IPS-18c (cell line): ENCODE measurements at regions not wholly inside any gene's neighbourhood (a gene's known extent, or its start where the extent isn't known, plus 50 kb on each side); places are given as distances from the start of the nearest gene placed in this dataset.

Experiments
- H3K4me3 ChIP-seq: 2 replicates; pipeline ENCODE4 v1.7.0; 2013; ENCODE audit warnings: low read depth, mild to moderate bottlenecking, low read length, moderate library complexity; ENCODE audit not compliant: insufficient read depth
- H3K9me3 ChIP-seq: one replicate; pipeline ENCODE4 v1.6.1; 2013; ENCODE audit warnings: mild to moderate bottlenecking, low read length, moderate library complexity; ENCODE audit not compliant: control insufficient read depth, insufficient read depth

DNA sequence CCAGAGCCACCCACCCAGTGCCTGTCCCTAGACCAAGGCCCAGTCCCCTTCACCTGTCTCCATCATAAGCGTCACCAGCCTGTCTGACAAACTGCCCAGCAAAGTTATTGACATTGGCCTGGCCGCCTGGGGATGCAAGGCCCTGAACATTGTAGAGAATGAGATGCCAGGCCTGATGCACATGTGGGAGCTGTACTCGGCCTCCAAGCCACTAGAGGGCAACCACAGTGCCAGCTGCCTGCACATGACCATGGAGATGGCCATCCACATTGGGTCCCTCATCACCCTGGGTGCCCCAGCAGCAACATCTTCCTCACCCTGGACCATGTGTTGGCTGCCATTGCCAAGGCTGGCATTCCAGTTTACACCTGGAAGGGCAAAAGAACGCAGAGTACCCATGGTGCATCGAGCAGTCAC, 63.7 kb upstream of the ANTXRL start:
- peaks cover 2% of the 10 kb centered on the region for H3K9me3 ChIP-seq
- no peak overlapping the region for H3K4me3 ChIP-seq

DNA sequence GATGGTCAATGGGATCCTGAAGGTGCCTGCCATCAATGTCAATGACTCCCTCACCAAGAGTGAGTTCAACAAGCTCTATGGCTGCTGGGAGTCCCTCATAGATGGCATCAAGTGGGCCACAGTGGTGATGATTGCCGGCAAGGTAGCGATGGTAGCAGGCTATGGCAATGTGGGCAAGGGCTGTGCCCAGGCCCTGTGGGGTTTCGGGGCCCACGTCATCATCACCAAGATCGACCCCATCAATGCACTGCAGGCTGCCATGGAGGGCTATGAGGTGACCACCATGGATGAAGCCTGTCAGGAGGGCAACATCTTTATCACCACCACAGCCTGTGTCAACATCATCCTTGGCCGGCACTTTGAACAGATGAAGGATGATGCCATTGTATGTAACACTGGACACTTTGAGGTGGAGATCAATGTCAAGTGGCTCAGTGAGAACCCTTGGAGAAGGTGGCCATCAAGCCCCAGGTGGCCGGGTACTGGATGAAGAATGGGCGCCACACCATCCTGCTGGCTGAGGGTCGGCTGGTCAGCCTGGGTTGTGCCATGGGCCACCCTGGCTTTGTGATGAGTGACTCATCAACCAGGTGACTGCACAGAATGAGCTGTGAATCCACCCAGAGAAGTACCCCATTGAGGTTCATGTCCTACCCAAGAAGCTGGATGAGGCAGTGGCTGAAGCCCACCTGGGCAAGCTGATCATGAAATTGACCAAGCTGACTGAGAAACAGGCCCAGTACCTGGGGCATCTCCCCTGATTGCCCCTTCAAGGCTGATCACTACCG, 63.0 kb upstream of the ANTXRL start:
- Histone ChIP-seq H3K9me3 (peaks cover 2% of the 10 kb centered on the region), H3K4me3 (no peak overlapping the region)

DNA sequence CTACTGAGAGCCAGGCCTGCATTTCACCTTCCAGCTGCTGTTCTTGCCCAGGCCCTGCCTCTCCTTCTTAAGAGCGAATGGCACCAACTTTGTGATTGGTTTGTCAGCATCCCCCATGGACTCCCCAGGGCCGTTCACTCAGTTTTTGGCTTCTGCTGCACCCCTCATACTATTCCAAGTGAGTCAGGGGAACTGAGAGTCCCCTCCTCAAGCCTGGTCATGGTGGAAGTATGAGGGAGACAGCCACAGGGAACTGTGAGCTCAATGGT, 62.4 kb upstream of the ANTXRL start:
- peaks cover 2% of the 10 kb centered on the region for H3K9me3 ChIP-seq
- H3K4me3 ChIP-seq, result no peak overlapping the region

DNA sequence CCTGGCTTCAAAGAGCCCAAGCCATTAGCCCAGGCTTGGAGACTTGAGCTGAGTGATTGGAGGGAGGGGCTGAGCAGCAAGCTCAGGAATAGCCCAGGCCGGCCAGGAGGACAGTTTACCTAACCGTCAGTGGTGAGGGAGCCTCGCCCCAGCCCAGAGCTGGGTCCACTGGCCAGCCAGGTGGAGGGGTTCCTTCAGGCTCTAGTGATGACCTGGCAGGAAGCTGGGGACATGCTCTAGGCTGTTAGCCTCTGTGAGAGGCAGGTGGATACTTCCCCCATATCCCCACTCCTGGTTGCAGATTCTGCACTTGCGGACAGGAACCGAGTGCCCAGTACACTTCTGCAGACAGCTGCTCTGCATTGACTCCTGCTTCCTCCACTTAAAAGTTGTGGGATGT, 61.2 kb upstream of the ANTXRL start:
- Histone ChIP-seq H3K4me3 (no peak overlapping the region), H3K9me3 (peaks cover 2% of the 10 kb centered on the region)

DNA sequence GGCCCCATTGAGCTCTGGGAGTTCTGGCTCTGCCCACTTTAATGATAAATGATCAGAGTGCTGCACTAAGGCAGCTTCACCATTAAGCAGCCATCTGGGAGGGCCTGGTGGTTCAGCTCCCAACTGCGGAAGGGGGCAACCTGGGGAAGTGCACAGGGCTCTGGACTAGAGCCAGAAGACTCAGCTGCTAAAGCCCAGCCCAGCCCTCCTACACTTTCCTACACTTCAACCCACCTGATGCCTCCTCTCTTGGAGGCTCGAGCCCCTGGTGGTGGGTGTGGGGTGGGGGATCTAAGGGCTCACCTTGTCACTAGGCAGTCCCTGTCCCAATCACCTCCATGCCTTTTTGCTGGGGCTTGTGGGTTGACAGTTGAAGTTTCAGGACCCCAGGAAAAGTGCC, 60.6 kb upstream of the ANTXRL start:
- H3K4me3 ChIP-seq, result no peak overlapping the region
- peaks cover 2% of the 10 kb centered on the region for H3K9me3 ChIP-seq

DNA sequence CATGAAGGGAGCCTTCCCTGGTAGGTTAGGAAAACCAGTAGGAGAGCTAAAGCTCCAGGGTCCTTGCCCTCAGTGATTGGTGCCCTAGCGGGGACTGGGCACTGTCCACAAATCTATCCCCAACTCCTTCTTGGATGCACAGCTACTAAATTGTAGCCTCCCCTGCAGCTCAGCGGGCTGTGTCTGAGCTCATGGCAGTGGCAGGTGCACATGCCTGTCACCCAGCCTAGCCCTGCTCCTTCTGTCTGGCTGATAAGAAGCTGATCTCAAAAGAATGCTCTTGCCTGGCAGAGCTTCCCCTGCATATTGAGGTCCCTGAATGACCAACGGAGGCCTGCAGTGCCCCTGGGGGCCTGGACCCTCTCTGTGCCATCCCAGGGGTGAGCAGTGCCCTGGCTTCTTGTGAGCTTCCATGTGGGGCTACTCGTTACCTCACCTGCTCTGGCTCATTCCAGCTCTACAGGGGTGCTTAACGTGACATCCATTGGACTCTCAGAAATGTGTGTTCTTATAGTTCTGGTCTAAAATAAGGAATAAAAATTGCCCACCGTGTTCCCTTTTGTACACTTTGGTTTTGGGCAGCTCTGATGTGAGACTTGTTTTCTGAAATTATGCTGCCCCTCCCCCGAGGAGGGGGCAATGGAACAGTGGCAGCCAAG, 59.8 kb upstream of the ANTXRL start:
- H3K4me3 ChIP-seq, result no peak overlapping the region
- no peaks in the 10 kb centered on the region for H3K9me3 ChIP-seq

DNA sequence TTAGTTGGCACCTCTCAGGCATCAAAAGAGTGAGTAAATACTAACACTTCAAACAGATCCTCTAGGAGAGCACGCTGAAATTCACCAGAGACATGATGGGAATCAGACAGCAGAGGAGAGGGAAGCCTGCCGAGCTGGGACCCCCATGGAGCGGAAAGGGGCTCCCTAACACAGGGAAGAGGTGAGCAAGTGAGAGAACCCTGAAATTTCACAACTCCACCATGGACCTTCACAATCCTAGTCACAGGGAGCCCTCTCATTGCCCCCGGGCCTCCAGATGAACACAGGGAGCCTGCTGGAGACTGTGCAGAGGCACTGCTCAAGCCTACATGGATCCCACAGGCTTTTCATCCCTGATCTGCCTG, 59.2 kb upstream of the ANTXRL start:
- Histone ChIP-seq H3K4me3 (no peak overlapping the region), H3K9me3 (no peaks in the 10 kb centered on the region)

DNA sequence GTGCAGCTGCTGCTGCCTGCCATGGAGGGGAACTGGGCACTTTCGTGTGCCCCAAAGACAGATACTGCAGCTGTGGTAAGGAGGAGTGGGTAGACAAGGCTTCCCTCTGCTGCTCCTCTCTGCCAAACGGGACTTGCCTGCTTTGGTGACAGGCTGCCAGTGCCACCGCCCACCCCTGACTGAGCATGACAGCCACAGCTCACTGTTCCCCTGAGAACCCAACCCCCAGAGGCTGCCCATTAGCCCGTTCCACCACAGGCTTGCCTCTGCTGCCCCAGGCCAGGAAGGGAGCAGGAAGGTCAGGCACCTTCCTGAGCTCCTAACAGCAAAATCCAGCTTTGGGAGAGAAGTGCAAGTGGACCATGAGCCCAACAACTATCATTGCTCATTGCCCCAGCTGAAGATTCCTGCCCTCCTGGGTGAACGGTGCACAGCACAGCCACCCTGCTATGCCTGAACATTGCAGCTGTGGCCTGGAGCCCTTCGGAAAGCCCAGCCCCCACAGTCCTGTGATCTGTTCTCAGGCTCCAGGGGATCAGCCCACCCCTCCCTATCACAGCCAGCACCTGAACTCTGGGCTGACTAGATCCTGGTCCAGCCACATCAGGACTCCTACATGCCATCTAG, 58.7 kb upstream of the ANTXRL start:
- Histone ChIP-seq H3K9me3 (no peaks in the 10 kb centered on the region), H3K4me3 (no peak overlapping the region)

DNA sequence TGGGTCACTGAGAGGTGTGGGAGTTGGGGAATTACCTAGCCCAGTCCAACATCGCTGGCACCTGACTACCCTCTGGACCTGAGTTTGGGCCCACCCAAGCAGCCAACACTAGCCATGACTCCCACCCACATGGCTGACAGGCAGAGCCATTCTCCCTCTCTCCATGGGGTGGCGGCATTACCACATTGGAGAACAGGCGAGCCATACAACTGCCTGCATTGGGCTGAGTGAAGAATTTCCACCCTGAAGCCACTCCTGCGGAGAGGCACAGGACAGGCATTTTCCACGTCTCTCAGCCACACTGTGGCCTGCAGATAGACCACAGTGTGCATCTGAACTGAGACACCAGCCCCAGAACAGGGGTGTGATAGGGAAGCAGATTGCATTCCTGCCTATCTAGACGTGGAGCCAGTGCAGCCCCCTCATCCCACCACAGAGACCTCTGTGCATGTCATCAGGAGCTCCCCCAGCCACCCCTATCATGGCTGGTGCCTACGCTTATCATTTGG, 58.2 kb upstream of the ANTXRL start:
- Histone ChIP-seq H3K9me3 (no peaks in the 10 kb centered on the region), H3K4me3 (no peak overlapping the region)

DNA sequence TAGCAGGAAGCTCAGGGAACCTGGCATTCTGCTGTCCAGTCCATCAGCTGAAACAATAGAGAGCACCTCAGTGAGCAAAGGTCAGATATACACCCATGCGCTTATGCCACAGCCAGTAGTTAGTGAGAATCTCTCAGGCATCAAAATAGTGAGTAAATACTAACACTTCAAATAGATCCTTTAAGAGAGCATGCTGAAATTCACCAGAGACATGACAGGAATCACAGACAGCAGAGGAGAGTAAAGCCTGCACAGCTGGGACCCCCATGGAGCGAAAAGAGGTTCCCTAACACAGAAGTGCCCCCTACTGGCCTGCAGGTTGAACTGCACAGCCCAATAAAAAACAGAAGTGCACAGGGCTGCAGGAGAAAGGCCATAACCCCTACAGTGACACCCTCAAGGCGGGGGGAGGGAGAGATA, 57.6 kb upstream of the ANTXRL start:
- H3K4me3 ChIP-seq, result no peak overlapping the region
- H3K9me3 ChIP-seq, result no peaks in the 10 kb centered on the region

DNA sequence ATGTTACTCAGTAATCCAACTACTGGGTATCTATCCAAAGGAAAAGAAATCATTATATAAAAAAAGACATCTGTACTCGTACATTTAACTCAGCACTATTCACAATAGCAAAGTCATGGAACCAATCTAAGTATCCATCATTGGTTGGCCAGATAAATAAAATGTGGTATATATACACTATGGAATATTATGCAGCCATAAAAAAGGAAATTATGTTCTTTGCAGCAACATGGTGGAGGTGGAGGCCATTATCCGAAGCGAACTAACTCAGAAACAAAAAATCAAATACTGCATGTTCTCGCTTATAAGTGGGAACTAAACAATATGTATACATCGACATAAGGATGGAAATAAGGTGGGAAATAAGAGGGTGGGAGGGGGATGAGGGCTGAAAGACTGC, 56.2 kb upstream of the ANTXRL start:
- no peaks in the 10 kb centered on the region for H3K9me3 ChIP-seq
- no peak overlapping the region for H3K4me3 ChIP-seq

DNA sequence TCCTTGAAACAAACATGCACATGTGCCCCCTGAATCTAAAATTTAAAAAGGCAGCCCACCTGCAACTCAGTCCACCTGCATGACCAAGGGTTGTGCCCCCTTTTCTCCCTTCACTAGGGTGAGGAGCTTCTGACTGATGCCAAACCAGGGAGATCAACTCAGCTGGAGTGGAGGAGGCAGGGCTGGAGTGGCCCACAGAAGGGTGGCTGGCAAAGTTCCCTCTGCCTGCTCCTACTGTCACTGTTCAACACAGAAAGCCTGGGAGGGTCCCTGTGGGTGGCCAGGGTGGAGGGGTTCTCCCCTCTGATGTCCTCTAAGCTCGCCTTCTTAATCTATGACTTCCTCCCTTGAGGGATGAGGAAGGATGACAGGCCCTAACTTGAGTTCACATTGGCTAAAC, 55.7 kb upstream of the ANTXRL start:
- no peak overlapping the region for H3K4me3 ChIP-seq
- no peaks in the 10 kb centered on the region for H3K9me3 ChIP-seq

DNA sequence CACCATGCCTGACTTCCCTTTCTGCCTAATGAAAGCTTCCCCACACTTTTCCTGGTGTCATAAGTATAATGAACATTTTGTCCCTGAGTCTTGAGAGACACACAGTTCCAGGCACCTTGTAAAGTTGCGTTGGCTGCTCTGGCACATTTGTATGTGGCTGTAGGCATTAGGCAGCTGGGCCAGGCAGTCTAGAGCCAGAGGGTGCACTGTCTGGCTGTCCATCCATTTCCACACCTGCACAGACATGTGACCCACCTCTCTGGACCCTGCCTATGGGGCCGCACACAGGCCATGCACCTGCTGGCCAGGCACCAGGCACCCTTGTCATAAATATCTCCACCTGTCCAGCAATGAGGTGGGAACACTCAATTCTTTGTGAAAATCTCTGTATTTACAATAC, 54.7 kb upstream of the ANTXRL start:
- H3K4me3 ChIP-seq, result no peak overlapping the region
- no peaks in the 10 kb centered on the region for H3K9me3 ChIP-seq

DNA sequence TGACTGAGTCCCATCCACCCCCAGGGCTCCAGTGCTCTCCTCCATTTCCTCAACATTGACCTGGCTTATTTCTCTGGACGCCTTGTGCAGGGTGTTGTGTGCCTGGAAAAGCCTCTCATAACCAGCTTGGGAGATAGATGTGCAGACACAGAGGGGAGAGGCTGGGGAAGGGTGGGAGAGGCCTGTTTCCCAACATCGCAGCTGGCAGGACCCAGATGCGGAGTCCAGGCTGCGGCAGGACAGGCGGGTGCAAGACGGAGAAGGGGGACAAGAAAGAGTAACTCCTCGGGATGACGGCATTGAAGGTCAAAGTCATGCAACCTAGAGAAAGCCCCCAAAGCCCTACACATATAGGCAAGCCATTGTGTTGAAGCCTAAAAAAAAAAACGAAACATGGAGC, 54.1 kb upstream of the ANTXRL start:
- H3K4me3 ChIP-seq, result no peak overlapping the region
- no peaks in the 10 kb centered on the region for H3K9me3 ChIP-seq

DNA sequence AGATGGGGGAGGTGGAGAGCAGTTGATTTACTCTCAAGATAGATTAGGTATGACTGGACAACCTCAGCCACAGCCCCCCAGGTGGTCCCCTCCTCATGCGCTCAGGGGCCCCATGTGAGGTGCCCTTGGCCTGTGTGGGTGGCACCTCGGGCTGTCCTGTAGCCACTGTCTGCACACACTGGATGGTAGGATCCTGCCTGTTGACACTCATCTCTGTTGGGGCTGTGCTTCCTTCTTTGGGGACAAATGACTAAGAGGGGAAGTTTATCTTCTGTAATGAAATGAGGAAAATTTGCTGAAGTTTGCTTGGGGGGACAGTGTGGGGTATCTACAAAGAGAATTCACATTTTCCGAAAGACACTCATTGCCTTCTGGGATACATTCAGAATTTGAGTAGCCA, 53.6 kb upstream of the ANTXRL start:
- Histone ChIP-seq H3K4me3 (no peak overlapping the region), H3K9me3 (no peaks in the 10 kb centered on the region)

DNA sequence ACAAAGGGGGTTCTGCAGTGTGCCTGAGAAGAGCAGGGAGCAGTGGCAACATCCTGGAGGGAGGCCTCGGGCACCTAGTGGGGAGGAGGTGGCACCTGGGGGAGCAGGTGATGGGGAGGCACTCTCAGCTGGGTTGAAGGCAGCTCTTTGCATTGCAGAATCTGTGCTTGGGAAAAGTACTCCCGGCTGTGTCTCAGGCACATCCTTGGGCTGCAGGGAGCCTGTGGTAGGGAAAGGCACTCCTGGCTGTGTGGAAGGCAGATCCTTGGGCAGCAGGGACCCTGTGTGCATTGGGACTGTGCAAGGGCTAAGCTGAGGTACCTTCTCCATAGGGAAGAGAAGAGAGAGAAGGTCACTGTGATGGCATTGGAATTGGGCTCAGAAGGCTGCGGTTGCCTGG, 52.8 kb upstream of the ANTXRL start:
- Histone ChIP-seq H3K9me3 (no peaks in the 10 kb centered on the region), H3K4me3 (no peak overlapping the region)

DNA sequence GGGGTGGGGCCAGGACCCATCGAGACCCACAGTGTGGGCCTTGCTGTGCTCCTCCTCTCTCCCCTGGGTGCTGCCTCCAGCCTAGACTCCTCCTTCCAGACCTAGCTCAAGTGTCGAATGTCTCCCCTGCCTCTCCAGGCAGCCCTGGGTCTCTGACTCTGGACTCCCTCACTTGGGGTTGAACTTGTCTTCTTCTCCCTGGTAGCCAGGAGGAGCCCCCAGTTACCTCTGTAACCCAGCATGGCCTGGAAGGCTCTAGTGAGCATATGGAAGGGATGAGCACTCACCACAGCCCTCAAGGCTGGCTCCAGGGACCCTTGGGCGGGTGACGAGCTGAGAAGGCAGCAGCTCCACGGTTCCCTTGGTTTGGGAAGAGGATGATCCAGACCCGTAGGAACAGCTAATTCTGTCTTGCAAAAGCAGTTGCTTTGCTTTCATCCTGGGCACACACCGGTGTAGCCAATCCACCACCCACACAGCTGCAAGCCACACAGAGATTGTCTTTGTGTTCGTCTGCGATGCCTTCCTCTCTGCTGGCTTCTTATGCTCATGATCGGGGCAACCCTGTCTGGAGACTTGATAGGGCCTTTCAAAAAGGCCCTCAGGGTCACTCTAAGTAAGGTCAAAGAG, 52.3 kb upstream of the ANTXRL start:
- no peaks in the 10 kb centered on the region for H3K9me3 ChIP-seq

More for the DNA sequence above, 52.3 kb upstream of the ANTXRL start:
- no peak overlapping the region for H3K4me3 ChIP-seq
